GM19452 (cell line): ENCODE measurements at regions not wholly inside any gene's neighbourhood (a gene's known extent, or its start where the extent isn't known, plus 50 kb on each side); places are given as distances from the start of the nearest gene placed in this dataset.
"Not testable (repeated sequence)": the region's sequence is repeated elsewhere in the genome, so short reads cannot be mapped to it uniquely, and the experiment has no call there.

ENCODE experiments used
- ATAC-seq: cut with Tn5 transposase; IDR thresholded peaks from one replicate; pipeline ENCODE4 v1.9.1; 2021; ENCODE audit not compliant: unreplicated experiment

DNA sequence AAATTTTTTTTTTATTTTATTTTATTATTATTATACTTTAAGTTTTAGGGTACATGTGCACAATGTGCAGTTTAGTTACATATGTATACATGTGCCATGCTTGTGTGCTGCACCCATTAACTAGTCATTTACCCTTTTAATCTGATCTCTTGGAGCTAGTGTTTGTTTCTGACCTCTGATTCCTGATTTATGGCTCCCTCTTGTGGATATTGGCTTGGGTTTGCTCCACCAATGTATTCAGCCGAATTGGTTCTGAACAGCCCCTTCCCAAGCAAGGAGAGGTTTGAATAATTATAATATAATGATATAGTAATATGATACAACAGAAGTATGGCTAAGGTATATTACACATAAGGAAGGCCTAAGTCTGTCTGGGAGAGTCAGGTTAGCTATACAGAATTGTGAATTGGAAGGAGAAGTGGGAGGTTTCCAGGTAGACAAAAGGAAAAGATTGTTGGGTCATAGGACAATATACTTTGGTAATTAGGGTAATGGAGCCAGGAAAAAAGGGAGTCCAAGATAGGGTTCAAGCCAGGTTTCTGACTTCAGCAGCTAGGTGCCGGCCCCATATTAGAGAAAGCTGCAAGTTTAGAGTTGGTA lies 53.1 kb upstream of the HMCN1 start:
- ATAC-seq: peak; percentile 75

DNA sequence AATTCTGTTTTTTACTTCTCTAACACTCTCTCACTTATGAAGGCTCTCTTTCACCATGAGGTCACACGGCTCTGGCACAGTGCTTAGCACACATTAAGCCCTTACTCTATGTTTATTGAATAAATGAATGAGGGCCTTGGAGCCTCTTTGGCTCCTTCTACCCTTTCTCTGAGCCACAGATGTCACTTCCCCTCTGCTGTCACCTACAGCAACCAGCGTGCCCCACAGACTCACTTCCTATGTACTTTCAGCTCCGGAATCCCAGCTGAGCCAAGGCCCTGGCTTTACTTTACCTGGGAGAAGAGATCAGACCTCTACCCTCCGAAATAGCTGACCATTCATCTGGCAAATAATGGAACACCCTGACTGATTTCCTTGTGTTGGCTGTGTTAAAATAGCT lies 53.7 kb upstream of the HMCN1 start:
- no peak for ATAC-seq

DNA sequence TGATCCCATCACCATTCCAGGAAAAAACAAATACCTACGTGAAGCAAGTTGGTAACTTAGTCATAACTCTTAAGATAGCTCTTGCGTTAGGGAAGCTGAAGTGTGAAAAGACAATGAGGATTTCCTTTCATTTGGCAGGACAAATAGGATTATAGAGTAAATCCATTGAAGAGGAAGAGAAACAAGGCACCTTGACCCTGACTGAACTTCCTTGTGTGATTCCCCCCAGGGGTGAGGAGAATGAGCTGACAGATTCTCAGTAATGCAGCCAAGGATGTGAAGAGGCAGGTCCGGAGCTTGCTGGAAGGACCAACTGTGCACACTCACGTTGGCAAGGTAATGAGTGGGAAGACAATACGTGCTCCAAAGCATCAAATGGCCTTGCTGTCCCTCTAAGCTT lies 55.0 kb upstream of the HMCN1 start:
- no peak for ATAC-seq

DNA sequence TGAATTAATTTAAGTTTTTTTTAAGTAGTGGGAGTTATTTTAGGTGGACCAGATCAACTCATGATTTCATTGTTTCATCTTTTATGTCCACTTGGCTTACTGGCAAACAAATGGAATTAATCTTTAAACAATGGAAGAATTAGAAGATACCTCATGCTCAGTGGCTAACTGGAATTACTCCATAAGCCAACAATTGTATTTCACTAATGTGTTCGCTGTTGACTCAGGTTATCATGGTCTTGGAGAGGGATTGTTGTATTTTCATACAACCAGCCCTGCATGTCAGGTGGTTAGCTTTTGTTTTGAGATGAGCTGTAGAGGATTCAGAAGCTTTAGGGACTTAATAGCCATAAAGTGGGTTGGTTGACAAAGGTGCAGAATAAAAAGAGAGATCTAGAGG lies 57.2 kb upstream of the HMCN1 start:
- ATAC-seq: no peak

DNA sequence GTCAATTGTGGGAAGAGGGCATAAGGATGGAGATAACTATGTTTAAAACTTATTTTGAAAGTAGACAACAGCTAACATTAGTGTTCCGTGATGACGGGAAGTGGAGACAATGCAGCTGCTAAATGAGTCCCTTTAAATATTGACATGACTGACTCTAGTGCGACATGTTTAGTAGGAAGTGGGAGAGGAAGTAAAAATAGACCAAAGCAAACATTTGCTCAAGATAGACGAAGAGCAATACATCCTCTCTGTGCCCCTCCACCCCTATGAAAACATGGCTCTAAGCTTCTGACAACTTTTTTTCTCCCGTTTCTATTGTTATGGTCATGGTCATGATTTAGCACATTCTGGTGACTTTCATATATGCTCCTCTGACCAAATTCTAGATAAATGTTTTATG lies 60.0 kb upstream of the HMCN1 start:
- ATAC-seq: peak; percentile 70

DNA sequence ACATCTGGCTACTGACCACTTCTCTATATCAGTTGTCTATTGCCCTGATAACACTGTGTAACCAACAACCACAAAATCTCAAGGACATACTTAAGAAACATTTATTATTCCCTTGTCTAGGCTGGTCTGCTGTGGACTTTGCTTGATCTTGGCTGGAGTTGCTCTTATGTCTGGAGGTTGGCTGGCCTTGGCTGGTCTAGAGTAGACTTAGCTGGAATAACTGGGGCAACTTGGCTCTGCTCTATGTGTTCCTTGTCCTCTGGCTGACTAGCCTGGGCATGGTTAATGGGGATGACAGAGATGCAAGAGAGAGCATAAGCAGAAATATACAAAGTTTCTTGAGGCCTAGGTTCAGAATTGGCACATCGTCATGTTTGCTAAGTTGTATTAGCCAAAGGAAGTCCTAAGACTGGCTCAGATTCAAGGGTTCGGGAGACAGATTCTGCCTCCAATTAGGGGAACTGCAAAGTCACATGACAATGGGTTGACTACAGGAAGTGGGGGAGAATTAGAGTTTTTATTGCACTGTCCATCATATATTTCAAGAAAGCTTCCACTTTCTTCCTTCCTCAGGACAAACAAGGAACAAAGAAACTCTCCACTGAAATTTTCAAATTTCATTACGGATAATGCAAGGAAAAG lies 61.4 kb upstream of the HMCN1 start:
- no peak for ATAC-seq

DNA sequence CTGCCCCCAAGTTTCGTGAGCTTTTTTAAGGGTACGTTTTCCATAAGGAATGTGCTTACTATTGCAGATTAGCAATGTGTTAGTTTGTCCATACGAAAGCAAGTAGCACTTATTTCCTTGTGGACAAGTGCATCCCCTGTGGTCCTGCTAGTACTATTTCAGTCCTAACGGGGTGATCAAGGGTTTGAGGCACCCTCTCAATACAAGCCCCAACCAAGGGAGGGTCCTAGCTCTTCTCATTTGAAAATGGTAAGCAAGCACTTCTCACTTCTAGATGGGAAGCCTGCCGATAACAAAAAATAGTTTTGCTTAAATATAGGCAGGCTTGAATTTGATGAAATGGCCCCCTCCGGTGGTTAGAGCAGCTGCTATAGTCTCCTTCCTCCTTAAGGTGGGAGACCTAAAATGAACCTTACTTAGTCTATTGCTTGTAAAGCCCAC lies 64.0 kb upstream of the HMCN1 start:
- no peak for ATAC-seq

DNA sequence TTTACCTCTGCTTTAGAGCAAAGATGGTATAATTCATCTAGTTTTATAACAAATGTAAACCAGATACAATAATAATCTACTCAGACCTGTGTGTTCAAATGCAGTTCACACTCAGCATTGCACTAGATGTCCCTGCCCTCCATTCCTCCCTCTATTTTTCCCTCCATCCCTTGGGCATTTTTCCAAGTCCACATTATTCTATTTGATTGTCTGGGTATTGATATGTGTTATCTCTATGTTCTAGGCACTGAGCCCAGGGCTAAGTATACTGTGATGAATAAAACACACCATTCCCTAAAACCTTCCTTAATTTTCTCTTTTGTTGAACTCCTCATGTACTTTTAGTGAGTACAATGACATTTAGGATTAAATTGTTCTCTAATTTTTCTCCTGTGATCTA lies 66.2 kb upstream of the HMCN1 start:
- no peak for ATAC-seq

DNA sequence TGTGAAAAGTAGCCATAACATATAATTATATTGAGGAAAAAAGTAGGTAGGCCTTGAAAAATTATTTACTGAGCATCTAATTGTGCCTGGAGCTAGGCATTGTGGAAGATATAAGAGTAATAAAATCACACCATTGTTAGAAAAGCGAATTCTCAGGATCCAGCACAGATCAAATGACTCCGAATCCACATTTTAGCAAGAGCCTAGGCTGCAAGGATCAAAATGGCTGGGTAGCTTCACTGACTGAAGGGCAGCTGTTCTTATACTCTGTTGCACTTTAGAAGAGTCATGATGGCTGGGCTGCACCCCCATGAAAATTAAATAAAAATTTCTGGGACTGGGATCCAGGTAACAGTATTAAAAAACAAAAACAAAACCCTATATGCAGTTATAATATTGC lies 67.6 kb upstream of the HMCN1 start:
- ATAC-seq: no peak

DNA sequence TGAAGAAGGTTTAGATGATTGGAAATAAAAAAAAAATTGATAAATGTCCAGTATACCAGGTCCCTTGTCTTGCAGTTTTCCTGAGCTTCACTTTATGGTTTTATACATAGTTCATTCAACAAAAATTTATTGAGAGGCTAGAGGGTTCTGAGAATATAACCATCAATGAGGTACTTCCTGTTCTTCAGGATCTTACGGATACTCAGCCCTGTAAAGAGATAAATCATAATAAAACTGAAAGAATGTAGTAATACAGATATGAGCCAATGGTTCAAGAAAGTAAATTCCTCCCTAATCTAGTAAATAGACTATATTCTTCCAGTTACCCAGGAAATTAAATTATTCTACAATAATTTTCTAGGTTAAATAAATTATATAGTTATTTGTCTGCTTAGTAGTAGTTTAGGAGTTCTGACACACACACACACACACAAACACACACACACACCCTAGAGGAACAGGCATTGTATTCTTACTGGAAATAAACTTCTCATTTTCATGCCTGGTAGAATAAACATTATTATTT lies 70.4 kb upstream of the HMCN1 start:
- no peak for ATAC-seq

DNA sequence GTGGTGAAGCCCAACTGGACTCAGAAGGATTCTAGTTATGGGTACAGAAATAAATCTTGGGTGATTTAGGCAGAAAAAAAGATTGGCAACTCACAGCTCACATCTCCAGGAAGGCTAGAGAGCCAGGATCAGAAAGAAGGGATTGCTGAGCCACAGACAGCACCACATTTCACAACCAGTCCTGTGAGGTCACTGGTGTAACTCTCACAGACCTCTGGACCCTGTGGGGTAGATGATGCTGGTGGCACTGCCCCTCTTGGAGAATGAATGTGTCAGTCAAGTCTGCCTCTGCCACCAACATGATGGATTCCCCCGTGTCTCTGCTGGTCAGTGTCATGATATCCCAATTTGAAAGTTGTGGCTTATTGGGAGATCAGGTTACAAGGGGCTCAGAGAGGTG lies 70.9 kb upstream of the HMCN1 start:
- ATAC-seq: no peak

DNA sequence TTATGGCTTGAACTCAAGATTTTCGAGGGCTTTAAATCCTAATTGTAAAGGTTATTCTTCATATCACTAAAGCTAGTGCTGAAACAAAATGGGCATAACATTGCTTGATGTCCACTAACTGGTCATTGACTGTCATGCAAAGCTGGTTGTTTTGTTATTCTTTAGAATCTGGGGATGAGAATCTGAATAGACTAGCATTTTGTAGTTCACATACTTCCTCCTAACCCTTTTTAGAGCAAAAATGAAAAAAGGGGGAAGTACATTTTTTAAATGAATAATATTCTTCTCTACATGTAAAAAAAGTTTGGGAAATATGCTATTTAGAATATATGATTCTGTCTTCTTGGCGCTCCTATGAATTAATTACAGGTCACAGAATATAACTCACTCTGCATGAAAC lies 72.2 kb upstream of the HMCN1 start:
- no peak for ATAC-seq

DNA sequence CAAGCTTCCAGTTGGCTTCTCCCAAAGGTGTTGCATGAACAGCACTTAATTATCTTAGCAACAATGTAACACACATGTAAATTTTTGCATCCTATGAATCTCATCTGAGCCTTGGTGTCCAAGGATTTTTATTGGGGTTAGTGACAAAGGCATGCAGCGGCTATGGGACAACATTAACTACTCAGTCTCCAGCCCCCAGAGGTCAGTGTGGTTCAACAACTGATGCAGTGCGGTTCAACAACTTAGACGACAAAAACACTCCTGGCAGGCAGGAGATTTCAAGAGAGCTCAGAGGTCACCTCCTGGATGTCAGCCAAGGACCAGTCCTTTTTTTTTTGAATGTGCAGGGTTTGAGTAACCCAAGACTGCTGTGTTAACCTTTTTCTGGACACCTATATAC lies 77.5 kb upstream of the HMCN1 start:
- no peak for ATAC-seq

DNA sequence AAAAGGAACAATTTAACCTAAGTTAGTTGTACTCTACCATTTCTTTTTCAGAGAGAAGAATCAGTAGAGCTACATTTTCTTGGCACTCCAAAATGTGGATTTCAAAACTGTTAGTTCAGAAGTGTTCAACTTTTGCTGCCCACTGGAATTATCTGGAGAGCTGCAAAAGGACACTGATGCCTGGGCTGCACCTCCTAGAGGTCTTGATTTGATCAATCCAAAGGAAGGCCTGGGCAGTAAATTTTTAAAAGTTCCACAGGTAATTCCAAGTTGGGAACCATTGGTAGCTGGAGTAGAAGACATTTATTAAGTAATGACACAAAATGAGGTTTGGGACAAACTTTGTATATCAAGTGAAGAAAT lies 79.3 kb upstream of the HMCN1 start:
- no peak for ATAC-seq

DNA sequence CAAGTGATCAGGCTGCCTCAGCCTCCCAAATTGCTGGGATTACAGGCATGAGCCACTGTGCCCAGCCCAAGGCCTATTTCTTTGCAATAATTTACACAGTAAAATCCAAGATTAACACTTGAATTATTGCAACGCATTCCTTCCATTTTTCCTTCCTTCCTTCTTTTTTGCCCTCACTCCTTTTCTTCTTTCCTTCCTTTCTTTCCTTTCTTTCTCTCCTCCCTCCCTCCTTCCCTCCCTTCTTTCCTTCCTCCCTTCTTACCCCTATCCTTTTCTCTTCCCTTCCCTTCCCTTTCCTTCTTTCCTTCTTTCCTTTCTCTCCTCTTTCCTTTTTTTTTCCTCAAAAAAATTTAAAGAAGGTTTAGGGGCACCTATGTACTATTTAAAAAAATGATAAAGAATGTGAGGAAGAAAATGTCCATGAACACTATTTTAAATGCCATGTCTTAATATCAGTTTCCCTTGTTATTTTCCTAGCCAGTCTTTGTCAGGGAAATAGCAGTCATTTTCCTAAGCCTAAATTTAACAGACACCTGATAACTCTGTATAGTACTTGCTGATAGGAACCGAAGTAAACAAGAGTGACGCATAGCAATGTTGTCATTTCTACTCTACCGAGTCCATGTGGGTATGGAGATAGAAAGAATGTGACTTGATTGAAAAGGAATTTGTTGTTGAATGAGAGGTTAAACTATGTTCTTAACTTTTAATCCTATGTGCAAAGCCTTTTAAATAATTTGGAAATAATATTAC lies 79.8 kb upstream of the HMCN1 start:
- no peak for ATAC-seq

DNA sequence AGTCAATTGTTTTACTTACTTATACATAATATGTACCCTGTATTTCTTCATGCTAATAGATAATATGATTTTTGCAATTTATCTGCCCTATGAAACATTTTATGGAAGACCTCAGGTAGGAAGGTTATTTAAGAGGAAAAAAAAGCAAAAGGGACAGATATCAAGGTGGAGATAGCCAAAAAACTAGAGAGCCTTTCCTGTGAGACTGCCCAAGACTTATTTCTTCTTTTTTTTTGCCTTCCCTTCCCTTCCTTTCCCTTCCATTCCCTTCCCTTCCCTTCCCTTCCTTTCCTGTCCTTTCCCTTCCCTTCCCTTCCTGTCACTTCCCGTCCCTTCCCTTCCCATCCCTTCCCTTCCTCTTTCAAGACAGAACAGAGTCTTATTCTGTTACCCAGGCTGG lies 80.6 kb upstream of the HMCN1 start:
- ATAC-seq: no peak

DNA sequence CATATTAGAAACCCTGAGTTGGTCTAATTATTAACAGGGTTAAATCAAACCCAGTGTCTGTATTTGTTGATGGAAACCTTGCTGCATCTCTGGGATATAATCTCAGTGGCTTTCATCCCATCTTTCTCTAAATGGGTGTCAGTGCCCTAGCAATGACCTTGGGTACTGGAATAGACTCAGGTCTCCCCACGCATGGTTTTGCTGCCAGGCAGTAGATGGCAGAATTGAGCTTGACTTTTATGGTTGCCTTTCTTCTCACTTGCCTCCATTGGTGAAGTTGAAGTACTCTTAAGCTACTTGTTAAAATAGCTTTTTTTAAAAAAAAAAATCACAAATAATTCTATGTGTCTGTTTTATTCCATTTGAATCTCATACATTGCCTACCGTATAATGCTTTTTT lies 81.8 kb upstream of the HMCN1 start:
- ATAC-seq: no peak

DNA sequence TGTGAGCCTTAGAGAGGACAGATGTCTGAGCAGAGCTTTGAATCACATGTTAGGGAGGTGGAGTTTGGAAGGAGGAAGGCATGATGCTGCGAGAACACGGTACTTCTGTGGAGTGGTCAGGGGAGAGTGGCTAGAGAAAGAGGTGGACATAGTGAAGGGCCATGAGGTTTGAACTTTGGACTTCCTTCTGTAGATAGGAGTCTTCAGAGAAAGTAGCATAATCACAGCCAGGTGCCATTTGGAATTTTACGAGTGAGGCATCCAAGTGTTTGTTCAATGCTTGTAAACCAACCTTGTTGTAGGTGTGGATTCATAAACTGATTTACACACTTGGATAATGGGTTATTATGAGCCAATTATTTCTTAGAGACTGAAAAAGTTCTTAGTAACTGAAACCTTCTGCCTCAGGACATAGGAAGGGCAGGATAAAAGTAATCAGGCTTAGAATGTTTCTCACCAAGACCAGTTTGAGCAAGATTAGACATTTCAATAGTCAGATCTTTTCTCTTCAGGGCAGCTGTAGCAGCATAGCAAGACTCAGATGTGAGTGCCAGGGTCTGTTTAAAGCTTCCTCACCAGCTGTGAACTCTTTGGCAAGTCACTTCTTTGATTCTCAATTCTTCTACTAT lies 83.5 kb upstream of the HMCN1 start:
- ATAC-seq: no peak

DNA sequence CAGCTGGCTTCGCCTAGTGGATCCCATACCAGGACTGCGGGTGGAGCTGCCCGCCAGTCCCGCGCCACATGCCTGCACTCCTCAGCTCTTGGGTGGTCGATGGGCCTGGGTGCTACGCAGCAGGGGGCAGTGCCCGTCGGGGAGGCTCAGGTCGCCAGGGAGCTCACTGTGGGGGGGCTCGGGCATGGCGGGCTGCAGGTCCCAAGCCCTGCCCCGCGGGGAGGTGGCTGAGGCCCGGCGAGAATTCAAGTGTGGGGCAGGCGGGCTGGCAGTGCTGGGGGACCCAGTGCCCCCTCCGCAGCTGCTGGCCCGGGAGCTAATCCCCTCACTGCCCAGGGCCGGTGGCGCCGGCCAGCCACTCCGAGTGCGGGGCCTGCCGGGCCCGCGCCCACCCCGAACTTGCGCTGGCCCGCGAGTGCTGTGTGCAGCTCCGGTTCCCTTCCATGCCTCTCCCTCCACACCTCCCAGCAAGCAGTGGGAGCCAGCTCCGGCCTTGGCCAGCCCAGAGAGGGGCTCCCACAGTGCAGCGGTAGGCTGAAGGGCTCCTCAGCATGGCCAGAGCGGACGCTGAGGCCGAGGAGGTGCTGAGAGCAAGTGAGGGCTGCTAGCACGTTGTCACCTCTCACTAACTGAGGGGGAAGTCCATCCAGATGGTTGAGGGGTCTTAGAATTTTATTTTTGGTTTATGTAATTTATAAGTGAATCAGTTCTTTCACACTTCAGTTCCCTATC lies 85.2 kb upstream of the HMCN1 start:
- ATAC-seq: no peak

DNA sequence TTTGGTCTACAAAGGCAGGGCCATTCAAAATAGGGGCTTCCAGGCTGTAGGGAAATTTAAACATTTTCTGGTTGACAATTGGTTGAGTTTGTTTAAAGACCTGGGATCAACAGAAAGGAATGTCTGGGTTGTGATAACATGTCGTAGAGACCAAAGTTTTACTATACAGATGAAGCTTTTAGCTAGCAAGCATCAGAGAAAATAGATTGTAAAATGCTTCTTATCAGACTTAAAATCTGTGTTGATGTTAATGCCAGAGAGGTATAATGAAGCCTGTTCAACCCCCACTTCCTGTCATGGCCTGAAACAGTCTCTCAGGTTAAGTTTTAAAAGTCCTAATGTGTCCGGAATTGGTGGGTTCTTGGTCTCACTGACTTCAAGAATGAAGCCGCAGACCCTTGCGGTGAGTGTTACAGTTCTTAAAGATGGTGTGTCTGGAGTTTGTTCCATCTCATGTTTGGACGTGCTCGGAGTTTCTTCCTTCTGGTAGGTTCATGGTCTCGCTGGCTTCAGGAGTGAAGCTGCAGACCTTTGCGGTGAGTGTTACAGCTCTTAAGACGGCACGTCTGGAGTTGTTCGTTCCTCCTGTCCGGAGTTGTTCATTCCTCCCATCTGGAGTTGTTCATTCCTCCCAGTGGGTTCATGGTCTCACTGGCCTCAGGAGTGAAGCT lies 86.5 kb upstream of the HMCN1 start:
- ATAC-seq: not testable (repeated sequence)
